Stromal cell of bone marrow (primary cell): ENCODE measurements at regions not wholly inside any gene's neighbourhood (a gene's known extent, or its start where the extent isn't known, plus 50 kb on each side); places are given as distances from the start of the nearest gene placed in this dataset.

Source experiments
- DNase-seq: peaks from one replicate; pipeline ENCODE4 v3.0.0-alpha.2; 2012; ENCODE audit warnings: low read depth

DNA sequence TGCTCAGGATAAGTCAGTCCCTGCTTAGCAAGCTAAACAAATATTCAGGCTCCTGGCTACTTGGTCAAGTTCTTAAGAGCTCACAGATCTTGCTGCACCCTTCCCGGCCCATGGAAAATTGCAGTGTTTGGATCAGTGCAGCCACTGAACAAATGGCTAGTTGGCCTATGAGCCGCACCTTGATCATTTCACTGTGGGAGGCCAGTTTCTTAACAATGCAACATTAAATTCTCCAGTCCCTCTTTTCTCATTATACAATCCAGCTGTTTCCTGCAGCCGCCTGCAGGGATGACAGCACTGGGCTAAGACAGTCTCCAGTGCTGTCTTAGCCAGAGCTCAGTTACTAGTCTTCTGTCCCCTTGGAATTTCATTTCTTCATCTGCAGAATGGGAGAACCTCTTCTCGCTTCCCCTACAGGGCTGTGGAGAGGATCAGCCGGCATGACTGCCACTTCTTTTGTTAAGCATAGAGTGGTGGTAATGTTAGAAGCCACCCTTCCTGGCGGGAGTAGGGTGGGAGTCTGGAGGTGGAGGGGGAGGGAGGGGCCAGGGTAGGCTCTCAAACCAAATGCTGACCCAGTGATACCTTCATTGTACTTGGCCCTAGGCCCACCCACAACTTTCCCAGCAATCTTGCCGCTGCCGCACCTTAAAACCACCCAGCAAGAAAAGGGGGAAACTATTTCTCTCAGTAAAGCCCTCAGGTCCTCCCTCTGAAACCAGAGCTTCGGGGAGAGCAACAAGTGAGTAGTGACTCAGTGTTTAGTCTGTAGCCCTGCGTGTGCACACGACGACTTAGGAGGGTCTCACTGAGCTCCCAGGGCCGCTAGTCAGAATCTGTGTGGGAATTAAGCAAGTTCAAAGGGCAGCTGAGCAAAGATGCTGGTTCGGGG is 145.7 kb downstream of the NUAK1 start:
- no peak for DNase-seq

GRCh38 chr12:105993766-105994555 is 144.8 kb downstream of the NUAK1 start:
- no peak for DNase-seq

DNA sequence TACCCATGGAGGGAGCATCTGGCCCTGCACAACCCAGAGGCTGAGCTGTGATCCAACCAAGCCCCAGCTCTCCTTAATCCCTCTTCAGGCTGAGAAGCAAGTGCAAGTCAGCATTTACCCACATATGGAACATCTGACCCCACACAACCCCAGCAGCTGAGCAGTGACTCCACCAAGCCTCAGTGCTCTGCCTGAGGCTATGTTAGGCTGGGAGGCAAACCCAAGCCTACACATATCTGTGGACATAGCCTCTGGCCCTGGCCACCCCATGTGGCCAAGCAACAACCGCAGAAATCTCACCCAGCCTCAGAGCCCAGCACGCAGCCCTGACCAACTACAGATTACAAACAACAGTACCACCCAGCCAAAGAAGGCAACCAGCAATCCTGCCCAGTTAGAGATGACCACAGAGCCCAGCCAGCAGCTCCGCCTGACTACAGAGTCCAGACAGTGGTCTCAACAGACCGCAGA is 142.8 kb downstream of the NUAK1 start:
- DNase-seq, result no peak

DNA sequence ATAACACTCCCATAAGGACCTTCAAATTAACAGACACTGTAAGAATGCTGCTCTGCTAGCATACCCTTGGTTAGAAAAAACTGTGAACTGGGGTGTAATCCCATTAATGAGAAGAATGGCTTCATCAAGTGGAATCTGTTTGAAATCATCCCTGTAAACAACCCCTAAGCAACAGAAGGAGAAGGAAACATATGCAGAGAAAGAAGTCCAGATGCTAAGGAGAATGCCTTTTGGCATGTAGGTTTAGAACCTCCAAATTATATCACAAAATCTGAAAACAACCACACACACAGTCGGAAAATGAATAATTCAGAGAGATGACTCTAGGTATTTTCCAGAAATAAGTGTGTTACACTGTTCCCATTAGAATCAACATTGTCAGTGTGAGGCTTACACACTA is 140.2 kb downstream of the NUAK1 start:
- no peak for DNase-seq

DNA sequence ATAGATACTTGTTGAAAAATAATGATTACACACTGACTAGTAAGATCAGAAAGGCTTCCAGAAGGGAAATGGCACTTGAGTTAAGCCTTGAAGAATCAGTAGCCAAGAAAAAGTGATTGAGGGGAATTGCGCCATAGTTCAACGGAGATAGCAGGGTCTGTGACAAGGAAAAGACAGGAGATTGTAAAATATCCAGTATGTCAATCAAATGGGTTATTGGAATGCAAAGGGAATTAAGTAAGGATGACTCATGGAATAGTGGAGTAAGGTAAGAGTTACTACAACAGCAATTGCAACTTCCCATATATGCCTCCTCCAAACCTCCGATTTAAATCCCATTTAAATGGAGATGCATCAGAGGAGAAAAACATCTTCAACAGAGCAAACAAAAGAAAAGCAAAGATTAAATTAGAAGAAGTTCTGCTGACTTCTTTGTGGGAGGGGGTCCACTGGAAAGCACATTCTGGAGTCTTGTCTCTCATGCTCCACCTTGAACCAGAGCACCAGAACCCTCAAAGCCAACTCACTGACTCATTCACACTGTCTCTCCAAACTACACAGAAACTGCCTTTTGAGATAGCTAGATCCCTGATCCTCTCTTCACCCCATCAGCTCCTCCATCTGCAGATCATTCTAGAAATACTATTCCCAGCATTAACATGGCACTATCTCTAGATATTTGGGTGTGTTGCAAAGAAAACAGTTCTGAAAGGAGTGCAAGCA is 138.2 kb downstream of the NUAK1 start:
- DNase-seq, result no peak

DNA sequence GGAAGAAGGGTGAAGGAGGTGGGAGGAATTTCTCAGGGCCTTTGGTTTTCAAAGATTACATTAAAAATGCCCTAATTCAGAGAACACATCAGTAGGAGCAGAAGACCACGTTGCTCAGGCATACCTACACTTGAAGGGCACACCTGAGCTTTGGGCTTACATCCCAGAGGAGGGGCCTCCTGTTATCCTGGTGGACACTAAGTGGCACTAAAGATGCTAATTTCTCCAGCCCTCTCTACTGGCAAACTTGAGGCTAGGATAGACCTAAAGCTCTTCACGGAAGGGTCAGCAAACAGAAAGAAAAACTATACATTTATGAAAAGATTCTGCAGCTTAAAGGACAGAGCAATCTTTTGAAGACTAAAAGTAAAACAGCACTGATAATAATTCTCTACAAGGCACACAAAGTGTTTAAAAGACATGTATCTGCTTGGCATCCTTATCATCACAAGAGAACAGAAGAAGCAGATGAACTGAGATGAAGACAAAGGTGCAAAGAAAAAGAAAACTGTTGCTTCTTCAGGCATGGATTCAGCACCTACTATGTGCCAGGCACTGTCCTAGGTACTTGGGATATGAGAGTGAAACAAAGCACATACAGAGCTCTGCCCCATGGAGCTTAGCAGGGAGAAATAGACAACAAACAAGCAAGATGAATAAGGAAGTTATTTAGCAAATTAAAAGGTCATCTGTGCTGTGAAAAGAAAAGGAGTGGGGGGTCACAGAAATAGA is 137.5 kb downstream of the NUAK1 start:
- DNase-seq, result no peak

GRCh38 chr12:106001837-106002218 is 136.9 kb downstream of the NUAK1 start:
- no peak for DNase-seq

- no peak for DNase-seq
These were observed 135.5 kb downstream of the NUAK1 start for GRCh38 chr12:106003297-106003696.

- DNase-seq, result no peak
These were observed 134.5 kb downstream of the NUAK1 start for GRCh38 chr12:106004289-106004688.

- DNase-seq, result no peak
These were observed 132.4 kb downstream of the NUAK1 start for GRCh38 chr12:106006382-106006781.

DNA sequence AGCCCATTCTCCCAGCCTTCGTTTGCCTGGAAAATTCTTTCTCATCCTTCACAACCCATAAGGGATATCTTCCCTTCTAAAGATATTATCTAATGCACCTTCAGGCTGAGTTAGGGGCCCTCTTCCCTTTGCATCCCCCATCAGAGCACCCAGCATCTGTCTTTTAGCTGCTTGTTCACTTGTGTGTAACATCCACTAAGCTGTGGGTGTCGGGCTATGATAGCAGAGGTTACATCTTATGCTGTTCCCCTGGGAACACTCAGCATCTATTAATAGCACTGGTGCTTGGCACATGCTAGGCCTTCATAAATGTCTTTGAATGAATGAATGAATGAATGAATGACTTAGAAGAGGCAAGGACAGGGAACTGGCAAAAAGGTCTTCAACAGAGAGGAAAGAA is 131.8 kb downstream of the NUAK1 start:
- no peak for DNase-seq

DNA sequence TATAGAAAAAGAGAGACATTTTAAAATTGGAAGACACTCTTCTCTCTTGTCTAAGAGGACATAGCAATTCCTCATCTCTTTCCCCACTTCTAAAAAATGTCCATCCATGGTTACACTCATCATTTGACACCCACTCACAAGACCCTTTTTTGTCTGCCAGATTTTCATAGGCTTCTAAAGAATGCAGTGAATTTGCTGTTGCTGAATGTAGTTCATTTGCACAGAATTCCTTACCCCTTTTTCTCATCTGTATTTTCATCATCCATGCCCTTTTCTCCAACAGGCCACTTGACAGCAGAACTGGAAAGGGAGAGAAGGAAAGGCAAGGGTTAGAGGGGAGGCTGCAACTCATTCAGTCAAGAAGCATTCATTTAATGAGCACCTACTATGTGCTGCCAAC is 128.0 kb downstream of the NUAK1 start:
- DNase-seq, result no peak
